Neural progenitor cell (in vitro differentiated cells): ENCODE measurements at regions not wholly inside any gene's neighbourhood (a gene's known extent, or its start where the extent isn't known, plus 50 kb on each side); places are given as distances from the start of the nearest gene placed in this dataset.

Experiments
- DNase-seq: peaks from one replicate; pipeline ENCODE4 v3.0.0-alpha.2; 2016; ENCODE audit warnings: low spot score
- H2AFZ ChIP-seq: fragments of 200-600 bp; sonication (generic); replicated peaks from 2 replicates; pipeline ENCODE4 v1.6.1; 2016; ENCODE audit warnings: antibody characterized with exemption
- H3F3A ChIP-seq: fragments of 200-600 bp; sonication (generic); 2 replicates; pipeline ENCODE4 v1.6.1; 2016; ENCODE audit warnings: antibody characterized with exemption, low read depth
- H3K27ac ChIP-seq: fragments of 200-600 bp; sonication (generic); 2 replicates; pipeline ENCODE4 v1.5.1; 2016; ENCODE audit warnings: mild to moderate bottlenecking
- H3K27me3 ChIP-seq: fragments of 200-600 bp; sonication (generic); 2 replicates; pipeline ENCODE4 v1.6.1; 2016; ENCODE audit warnings: mild to moderate bottlenecking, moderate library complexity
- H3K36me3 ChIP-seq: fragments of 200-600 bp; sonication (generic); 2 replicates; pipeline ENCODE4 v1.5.1; 2016
- H3K4me1 ChIP-seq: fragments of 200-600 bp; sonication (generic); 2 replicates; pipeline ENCODE4 v1.6.1; 2016; ENCODE audit warnings: mixed run types
- H3K4me2 ChIP-seq: fragments of 200-600 bp; sonication (generic); 2 replicates; pipeline ENCODE4 v1.6.1; 2016
- H3K4me3 ChIP-seq: fragments of 200-600 bp; sonication (generic); 2 replicates; pipeline ENCODE4 v1.5.1; 2016
- H3K79me2 ChIP-seq: fragments of 200-600 bp; sonication (generic); 2 replicates; pipeline ENCODE4 v1.6.1; 2016; ENCODE audit warnings: low read depth
- H3K9ac ChIP-seq: fragments of 200-600 bp; sonication (generic); 2 replicates; pipeline ENCODE4 v1.6.1; 2016
- H3K9me3 ChIP-seq: fragments of 200-600 bp; sonication (generic); 2 replicates; pipeline ENCODE4 v1.5.1; 2016; ENCODE audit warnings: low read depth
- H4K20me1 ChIP-seq: fragments of 200-600 bp; sonication (generic); 2 replicates; pipeline ENCODE4 v1.6.1; 2016; ENCODE audit warnings: low read depth
- H3K27ac Mint-ChIP-seq: 3 replicates; pipeline ENCODE4 v1.8.0; 2021; ENCODE audit warnings: mixed read lengths
- H3K27me3 Mint-ChIP-seq: 2 replicates; pipeline ENCODE4 v1.8.0; 2022; ENCODE audit warnings: low read depth, mild to moderate bottlenecking, inconsistent platforms, moderate library complexity, mixed read lengths; ENCODE audit not compliant: insufficient read depth
- H3K36me3 Mint-ChIP-seq: 3 replicates; pipeline ENCODE4 v1.8.0; 2021; ENCODE audit warnings: mixed read lengths
- H3K4me1 Mint-ChIP-seq: 3 replicates; pipeline ENCODE4 v1.8.0; 2021; ENCODE audit warnings: mixed read lengths
- H3K4me3 Mint-ChIP-seq: 3 replicates; pipeline ENCODE4 v1.8.0; 2021; ENCODE audit warnings: mild to moderate bottlenecking, moderate library complexity, mixed read lengths
- H3K9me3 Mint-ChIP-seq: 3 replicates; pipeline ENCODE4 v1.8.0; 2020; ENCODE audit warnings: mixed read lengths
- EZH2 ChIP-seq: fragments of 200-600 bp; sonication (generic); IDR thresholded peaks from 2 replicates; pipeline ENCODE4 v1.6.1; 2017; ENCODE audit warnings: antibody characterized with exemption, mild to moderate bottlenecking, moderate library complexity
- EZH2phosphoT487 ChIP-seq: fragments of 200-600 bp; sonication (generic); IDR thresholded peaks from 2 replicates; pipeline ENCODE4 v1.6.1; 2017; ENCODE audit warnings: antibody characterized with exemption
- TF ChIP-seq, protein P1 (sequence below): fragments of 200-600 bp; sonication (generic); IDR thresholded peaks from 2 replicates; pipeline ENCODE4 v1.5.1; 2017; ENCODE audit warnings: antibody characterized with exemption, mild to moderate bottlenecking

DNA sequence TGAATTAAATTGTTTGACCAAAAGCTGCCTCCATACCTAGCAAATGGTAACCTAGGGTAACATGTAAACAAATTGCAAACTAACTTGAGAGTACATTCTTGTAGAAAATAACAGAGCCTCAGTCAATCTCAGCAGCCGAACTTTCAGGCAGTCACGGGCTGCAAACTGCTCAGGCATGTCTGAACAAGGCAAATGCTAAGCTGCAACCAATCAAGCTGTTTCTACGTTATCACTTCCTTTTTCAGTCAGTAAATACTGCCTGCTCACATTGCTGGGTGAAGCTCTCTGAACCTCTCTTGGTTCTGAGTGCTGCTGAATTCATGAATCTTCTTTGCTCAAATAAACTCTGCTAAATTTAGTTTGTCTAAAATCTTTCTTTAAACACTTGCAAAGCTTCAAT, 1212.4 kb downstream of the SORCS1 start:
- Mint-ChIP-seq H3K27me3 (no peaks in the 10 kb centered on the region), H3K36me3 (no peaks in the 10 kb centered on the region), H3K27ac (peak overlapping the region; percentile 92), H3K4me1 (peaks cover 18% of the 10 kb centered on the region), H3K9me3 (no peaks in the 10 kb centered on the region), H3K4me3 (no peak overlapping the region)
- H3K27ac ChIP-seq: no peak overlapping the region
- DNase-seq: peak; percentile 52
- no peaks in the 10 kb centered on the region for H3K27me3 ChIP-seq
- no peaks in the 10 kb centered on the region for H3K9me3 ChIP-seq
- H3K36me3 ChIP-seq: no peaks in the 10 kb centered on the region
- H3K4me2 ChIP-seq: no peak overlapping the region
- peak overlapping the region; percentile 83 for H2AFZ ChIP-seq
- H3F3A ChIP-seq: no peaks in the 10 kb centered on the region
- H3K9ac ChIP-seq: no peak overlapping the region
- H3K4me3 ChIP-seq: no peak overlapping the region
- no peaks in the 10 kb centered on the region for H4K20me1 ChIP-seq
- no peaks in the 10 kb centered on the region for H3K79me2 ChIP-seq
- peaks cover 11% of the 10 kb centered on the region for H3K4me1 ChIP-seq
- TF ChIP-seq EZH2: no peak

DNA sequence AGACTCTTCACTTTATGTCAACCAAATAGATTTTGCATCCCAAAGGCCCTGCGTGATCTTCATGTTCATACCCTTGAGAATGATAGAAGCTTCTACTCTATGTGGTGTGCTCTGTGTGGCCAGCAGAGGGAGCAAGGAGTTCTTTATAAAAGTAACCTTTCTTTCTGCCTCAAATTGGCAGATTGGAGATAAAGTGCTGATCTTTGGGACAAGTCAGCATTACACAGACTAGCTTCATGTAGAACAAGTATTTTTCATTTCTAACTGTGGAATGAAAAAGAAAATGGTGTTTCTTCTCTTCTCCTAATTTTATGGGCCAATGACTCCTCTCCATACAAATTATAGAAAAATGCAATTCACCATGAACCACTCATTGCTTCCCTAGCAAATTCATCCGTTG, 1214.1 kb downstream of the SORCS1 start:
- H3K9ac ChIP-seq: no peak overlapping the region
- Mint-ChIP-seq H3K36me3 (no peaks in the 10 kb centered on the region), H3K4me1 (peaks cover 18% of the 10 kb centered on the region), H3K9me3 (no peaks in the 10 kb centered on the region), H3K4me3 (no peak overlapping the region), H3K27me3 (no peaks in the 10 kb centered on the region), H3K27ac (no peak overlapping the region)
- no peak overlapping the region for H3K27ac ChIP-seq
- no peaks in the 10 kb centered on the region for H3K79me2 ChIP-seq
- no peaks in the 10 kb centered on the region for H3K9me3 ChIP-seq
- H3F3A ChIP-seq: no peaks in the 10 kb centered on the region
- no peaks in the 10 kb centered on the region for H4K20me1 ChIP-seq
- no peaks in the 10 kb centered on the region for H3K36me3 ChIP-seq
- TF ChIP-seq, protein P1, sequence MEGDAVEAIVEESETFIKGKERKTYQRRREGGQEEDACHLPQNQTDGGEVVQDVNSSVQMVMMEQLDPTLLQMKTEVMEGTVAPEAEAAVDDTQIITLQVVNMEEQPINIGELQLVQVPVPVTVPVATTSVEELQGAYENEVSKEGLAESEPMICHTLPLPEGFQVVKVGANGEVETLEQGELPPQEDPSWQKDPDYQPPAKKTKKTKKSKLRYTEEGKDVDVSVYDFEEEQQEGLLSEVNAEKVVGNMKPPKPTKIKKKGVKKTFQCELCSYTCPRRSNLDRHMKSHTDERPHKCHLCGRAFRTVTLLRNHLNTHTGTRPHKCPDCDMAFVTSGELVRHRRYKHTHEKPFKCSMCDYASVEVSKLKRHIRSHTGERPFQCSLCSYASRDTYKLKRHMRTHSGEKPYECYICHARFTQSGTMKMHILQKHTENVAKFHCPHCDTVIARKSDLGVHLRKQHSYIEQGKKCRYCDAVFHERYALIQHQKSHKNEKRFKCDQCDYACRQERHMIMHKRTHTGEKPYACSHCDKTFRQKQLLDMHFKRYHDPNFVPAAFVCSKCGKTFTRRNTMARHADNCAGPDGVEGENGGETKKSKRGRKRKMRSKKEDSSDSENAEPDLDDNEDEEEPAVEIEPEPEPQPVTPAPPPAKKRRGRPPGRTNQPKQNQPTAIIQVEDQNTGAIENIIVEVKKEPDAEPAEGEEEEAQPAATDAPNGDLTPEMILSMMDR: peak; percentile 86
- TF ChIP-seq EZH2phosphoT487 (no peak), EZH2 (no peak)
- H3K4me2 ChIP-seq: no peak overlapping the region
- H3K27me3 ChIP-seq: no peaks in the 10 kb centered on the region
- no peak overlapping the region for H3K4me3 ChIP-seq
- H3K4me1 ChIP-seq: peaks cover 11% of the 10 kb centered on the region
- peak; percentile 70 for DNase-seq
- H2AFZ ChIP-seq: no peak overlapping the region

DNA sequence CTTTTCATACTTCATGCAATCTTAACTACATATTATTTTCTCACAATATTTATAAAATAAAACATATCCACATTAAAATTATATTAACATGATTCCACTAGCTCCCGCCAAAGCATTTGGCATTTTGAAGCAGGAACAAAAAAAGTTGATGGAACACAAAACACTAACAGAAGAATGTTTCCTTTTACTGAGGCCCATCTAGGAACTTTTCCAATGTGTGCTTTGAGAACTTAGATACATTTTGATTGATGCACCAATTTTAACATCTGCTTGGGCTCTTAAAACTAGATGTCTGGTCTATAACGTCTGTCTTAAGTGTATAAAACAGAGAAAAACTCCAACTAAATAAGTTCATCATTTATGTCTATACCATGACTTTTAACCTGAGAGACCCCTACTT, 1214.8 kb downstream of the SORCS1 start:
- TF ChIP-seq EZH2phosphoT487 (no peak), EZH2 (no peak)
- TF ChIP-seq, protein P1: no peak
- no peaks in the 10 kb centered on the region for H3K27me3 ChIP-seq
- peaks cover 11% of the 10 kb centered on the region for H3K4me1 ChIP-seq

DNA sequence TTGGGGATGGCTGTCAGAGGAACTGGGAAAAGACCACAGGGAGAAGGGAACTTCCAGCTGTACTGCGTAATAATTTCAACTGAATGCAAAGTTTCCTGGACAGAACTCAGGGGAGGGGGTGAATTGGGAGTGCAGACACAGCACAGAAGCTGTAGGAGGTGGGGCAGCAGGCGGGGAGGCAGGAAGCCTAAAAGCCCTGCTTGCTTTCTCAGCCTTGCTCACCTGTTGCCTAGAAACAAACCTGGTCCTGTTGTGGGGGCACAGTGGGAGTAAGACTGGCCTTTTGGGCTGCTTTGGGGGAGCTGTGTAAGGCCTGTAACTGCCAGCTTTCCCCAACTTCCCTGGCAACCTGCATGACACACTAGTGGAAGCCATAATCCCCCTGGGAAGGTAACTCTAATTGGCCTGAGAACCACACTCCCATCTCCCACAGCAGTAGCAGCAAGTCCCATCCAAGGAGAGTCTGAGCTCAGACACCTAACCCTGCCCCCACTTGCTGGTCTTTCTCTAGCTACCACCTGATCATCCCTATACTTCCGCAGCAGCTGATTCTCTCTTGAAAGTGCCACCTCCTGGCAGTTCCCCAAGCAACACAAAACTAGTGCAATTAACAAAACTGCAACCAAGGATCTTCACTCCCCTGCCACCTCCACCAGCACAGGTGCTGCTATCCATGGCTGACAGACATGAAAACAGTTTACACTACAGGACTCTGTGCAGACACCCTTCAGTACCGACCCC, 1239.3 kb downstream of the SORCS1 start:
- Histone ChIP-seq H3K36me3 (no peaks in the 10 kb centered on the region), H4K20me1 (no peaks in the 10 kb centered on the region), H2AFZ (peak overlapping the region; percentile 63), H3K4me2 (no peak overlapping the region), H3K9ac (no peak overlapping the region), H3K9me3 (no peaks in the 10 kb centered on the region), H3K27me3 (no peaks in the 10 kb centered on the region), H3K79me2 (no peaks in the 10 kb centered on the region), H3F3A (peaks cover 5% of the 10 kb centered on the region), H3K4me1 (peaks cover 6% of the 10 kb centered on the region), H3K27ac (no peak overlapping the region), H3K4me3 (no peak overlapping the region)
- no peak for TF ChIP-seq EZH2phosphoT487
- TF ChIP-seq EZH2: no peak
- TF ChIP-seq, protein P1: no peak
- H3K4me3 Mint-ChIP-seq: no peak overlapping the region
- H3K4me1 Mint-ChIP-seq: peaks cover 16% of the 10 kb centered on the region
- DNase-seq: peak; percentile 19
- peaks cover 39% of the 10 kb centered on the region for H3K9me3 Mint-ChIP-seq
- peaks cover 3% of the 10 kb centered on the region for H3K27me3 Mint-ChIP-seq
- H3K36me3 Mint-ChIP-seq: peaks cover 1% of the 10 kb centered on the region
- no peak overlapping the region for H3K27ac Mint-ChIP-seq

More for the DNA sequence above, 1214.8 kb downstream of the SORCS1 start:
- no peak for DNase-seq
- Histone ChIP-seq H3F3A (no peaks in the 10 kb centered on the region), H2AFZ (no peak overlapping the region), H3K79me2 (no peaks in the 10 kb centered on the region), H3K4me2 (no peak overlapping the region), H3K36me3 (no peaks in the 10 kb centered on the region), H4K20me1 (no peaks in the 10 kb centered on the region), H3K9me3 (no peaks in the 10 kb centered on the region), H3K9ac (no peak overlapping the region), H3K27ac (no peak overlapping the region), H3K4me3 (no peak overlapping the region)
- Mint-ChIP-seq H3K27ac (no peak overlapping the region), H3K36me3 (no peaks in the 10 kb centered on the region), H3K4me1 (peaks cover 18% of the 10 kb centered on the region), H3K4me3 (no peak overlapping the region), H3K27me3 (no peaks in the 10 kb centered on the region), H3K9me3 (no peaks in the 10 kb centered on the region)
